ENCODE measurements at regions not wholly inside any gene's neighbourhood (a gene's known extent, or its start where the extent isn't known, plus 50 kb on each side); places are given as distances from the start of the nearest gene placed in this dataset.

DNA sequence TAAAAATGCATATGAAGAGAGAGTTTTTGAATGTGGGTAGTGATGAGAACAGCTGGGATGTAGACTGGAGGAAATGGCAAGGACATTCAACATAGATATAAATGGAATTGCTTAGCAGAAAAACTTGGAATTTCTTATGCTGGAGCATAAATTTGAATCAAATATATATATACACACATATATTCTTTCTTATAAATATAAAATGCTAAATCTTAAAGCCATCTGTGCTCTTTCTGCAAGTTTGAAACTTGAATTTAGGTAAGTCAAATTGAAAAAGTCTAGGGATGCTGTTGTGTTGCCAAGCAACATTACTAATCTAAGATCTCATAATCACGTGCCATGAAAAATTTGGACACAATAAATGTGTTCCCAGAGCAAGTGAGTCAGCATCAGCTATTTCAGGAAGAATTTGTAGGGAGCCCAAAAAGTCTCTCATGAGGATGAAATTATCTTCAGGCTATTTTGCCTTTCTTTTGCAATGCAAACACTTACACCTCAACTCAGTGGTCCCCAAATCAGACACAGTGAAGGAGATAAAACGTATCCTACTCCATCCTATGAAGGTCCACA lies 58.4 kb upstream of the ALDH1A1 start:
- DNase-seq = no peak

DNA sequence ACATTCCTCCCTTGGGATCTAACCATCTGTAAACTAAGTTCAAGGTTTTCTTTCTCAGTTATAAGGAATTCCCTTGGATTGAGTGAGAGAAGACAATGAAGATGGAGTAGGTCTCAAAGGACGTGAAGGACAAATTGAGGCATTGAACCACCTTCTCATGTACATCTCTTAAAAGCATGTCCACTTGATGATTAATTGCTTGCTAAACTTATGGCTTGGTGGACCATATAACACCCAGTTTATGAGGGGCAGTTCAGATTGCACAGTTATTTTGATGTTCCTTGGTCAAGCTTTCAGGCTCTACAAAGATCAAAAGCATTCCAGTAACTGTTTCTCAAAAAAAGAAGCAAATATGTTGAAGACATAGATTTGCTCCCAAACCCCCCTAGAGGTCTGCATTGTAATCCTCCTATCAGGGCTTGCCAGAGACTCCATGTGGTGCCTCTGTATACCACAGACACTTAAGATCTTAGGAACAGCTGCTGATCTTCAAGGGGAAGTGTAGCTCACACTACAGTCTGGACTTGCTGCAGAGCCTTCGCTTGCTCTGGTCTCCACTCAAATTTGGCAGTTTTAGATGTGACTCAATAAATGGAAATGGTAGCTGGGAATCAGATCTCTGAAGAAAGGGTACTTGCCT lies 56.9 kb upstream of the ALDH1A1 start:
- DNase-seq = no peak

- no peak for DNase-seq
Measured at GRCh38 chr9:73007966-73008672, 55.3 kb upstream of the ALDH1A1 start.

DNA sequence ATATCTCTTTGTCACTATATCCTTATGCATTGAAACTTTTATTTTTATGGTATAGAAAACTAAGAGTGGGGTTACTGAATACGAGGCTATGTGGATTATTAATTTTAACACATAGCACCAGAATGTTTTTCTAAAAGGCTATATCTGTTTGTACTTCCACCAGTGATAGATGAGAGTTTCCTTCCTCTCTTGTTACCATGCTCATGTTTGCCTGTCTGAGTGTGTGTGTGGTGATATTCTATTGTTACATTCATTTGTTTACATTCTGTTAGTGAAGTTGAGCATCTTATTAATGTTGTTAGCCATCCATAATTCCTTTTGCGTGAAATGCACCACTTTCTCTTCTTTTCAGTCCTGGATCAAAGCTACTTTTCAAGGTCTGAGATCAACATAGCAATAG lies 54.1 kb upstream of the ALDH1A1 start:
- DNase-seq = no peak

Data from activated CD4-positive, alpha-beta T cell treated with anti-CD3 and anti-CD28 coated beads, Interleukin-2, amount 50 U/mL, for 4 hours (primary cell).